Lung (tissue), 11 donors: ENCODE measurements at regions not wholly inside any gene's neighbourhood (a gene's known extent, or its start where the extent isn't known, plus 50 kb on each side); places are given as distances from the start of the nearest gene placed in this dataset.

Source experiments
- ATAC-seq: fragments of 200-7000 bp; cut with Tn5 transposase; one replicate; pipeline ENCODE4 v1.9.1; 2020; ENCODE audit warnings: moderate number of reproducible peaks; ENCODE audit not compliant: insufficient read depth, low FRiP score
- DNase-seq, 3 donors: peaks; one replicate each; pipeline ENCODE4 v3.0.0-alpha.2; 2013 to 2017
- H3K27ac ChIP-seq, 2 donors: one replicate each; pipeline ENCODE4 v1.5.1; 2013; ENCODE audit warnings: mild to moderate bottlenecking in 2 of 2, moderate library complexity in 2 of 2, control low read depth in 1 of 2, inconsistent platforms in 1 of 2, low read depth in 1 of 2, low read length in 1 of 2
- H3K27me3 ChIP-seq, 3 donors: one replicate each; pipeline ENCODE4 v1.5.1; 2013; ENCODE audit warnings: low read length in 2 of 3; ENCODE audit not compliant: control insufficient read depth in 3 of 3, insufficient read depth in 3 of 3
- H3K36me3 ChIP-seq, 4 donors: one replicate each; pipeline ENCODE4 v1.5.1; 2013; ENCODE audit warnings: low read length in 4 of 4, mild to moderate bottlenecking in 1 of 4, moderate library complexity in 1 of 4; ENCODE audit not compliant: control insufficient read depth in 4 of 4, insufficient read depth in 4 of 4
- H3K4me1 ChIP-seq, 5 donors: one replicate each; pipeline ENCODE4 v1.5.1; 2013; ENCODE audit warnings: low read length in 5 of 5, mild to moderate bottlenecking in 2 of 5, moderate library complexity in 1 of 5; ENCODE audit not compliant: control insufficient read depth in 5 of 5, insufficient read depth in 5 of 5
- H3K4me3 ChIP-seq: one replicate; pipeline ENCODE4 v1.5.1; 2013; ENCODE audit warnings: mild to moderate bottlenecking, control low read depth, moderate library complexity
- H3K9ac ChIP-seq, 2 donors: one replicate each; pipeline ENCODE4 v1.5.1; 2013; ENCODE audit warnings: low read length in 2 of 2, control low read depth in 1 of 2; ENCODE audit not compliant: insufficient read depth in 1 of 2
- H3K9me3 ChIP-seq, 4 donors: one replicate each; pipeline ENCODE4 v1.5.1; 2013; ENCODE audit warnings: low read length in 3 of 4, mild to moderate bottlenecking in 1 of 4, moderate library complexity in 1 of 4; ENCODE audit not compliant: control insufficient read depth in 4 of 4, insufficient read depth in 3 of 4
- CTCF ChIP-seq: IDR thresholded peaks from 2 replicates; pipeline ENCODE4 v1.5.1; 2012; ENCODE audit warnings: mild to moderate bottlenecking; ENCODE audit errors: control extremely low read depth, extremely low read depth
- WGBS, 2 donors: extraction: QIAGEN DNeasy Blood & Tissue Kit; methylation state at CpG; one replicate each; pipeline ENCODE4 v1.1.7; 2013; 5-methylcytosine and 5-hydroxymethylcytosine counted together
- donor health status: control.
- donor health status: control.
- donor health status: Bipolar disorder and iron deficiency.
- donor health status: healthy.
- donor health status: DM: yes; HTN: yes; CAD: no.

GRCh38 chr3:150059729-150060128, 89.0 kb upstream of the PFN2 start:
- DNase-seq (no peak), ATAC-seq (no peak)
- Histone ChIP-seq H3K9ac (no peak overlapping the region), H3K4me3 (no peak overlapping the region), H3K27ac (no peak overlapping the region), H3K9me3 (no peaks in the 10 kb centered on the region), H3K27me3 (no peaks in the 10 kb centered on the region), H3K4me1 (peaks cover 0 to 19% (median 3%) of the 10 kb centered on the region in 5 donors), H3K36me3 (no peaks in the 10 kb centered on the region)
- WGBS, 2 donors, result 73 to 89% methylated on average over 4 of the region's 4 CpGs
- no peak for TF ChIP-seq CTCF

- no peak overlapping the region for H3K4me3 ChIP-seq
- H3K36me3 ChIP-seq, result no peaks in the 10 kb centered on the region
- WGBS, 2 donors, result 43 to 62% methylated on average over 5 of the region's 5 CpGs
- ATAC-seq, result no peak
- no peaks in the 10 kb centered on the region for H3K27me3 ChIP-seq
- H3K9me3 ChIP-seq, result no peaks in the 10 kb centered on the region
- DNase-seq, result no peak
- H3K9ac ChIP-seq, result no peak overlapping the region
- no peak for TF ChIP-seq CTCF
- no peak overlapping the region for H3K27ac ChIP-seq
- peaks cover 0 to 19% (median 3%) of the 10 kb centered on the region in 5 donors for H3K4me1 ChIP-seq
These were observed 88.5 kb upstream of the PFN2 start for GRCh38 chr3:150059241-150059640.

GRCh38 chr3:150057227-150057626, 86.5 kb upstream of the PFN2 start:
- no peaks in the 10 kb centered on the region for H3K36me3 ChIP-seq

More at GRCh38 chr3:150057227-150057626, 86.5 kb upstream of the PFN2 start:
- H3K4me1 ChIP-seq, result peaks cover 0 to 10% (median 3%) of the 10 kb centered on the region in 5 donors
- DNase-seq (no peak), ATAC-seq (no peak)
- no peaks in the 10 kb centered on the region for H3K9me3 ChIP-seq
- no peak overlapping the region for H3K27ac ChIP-seq
- WGBS, 2 donors, result 83 to 91% methylated on average over 4 of the region's 4 CpGs
- H3K9ac ChIP-seq, result no peak overlapping the region
- H3K4me3 ChIP-seq, result no peak overlapping the region
- H3K27me3 ChIP-seq, result no peaks in the 10 kb centered on the region
- no peak for TF ChIP-seq CTCF
